GM18511 (cell line): ENCODE measurements at regions not wholly inside any gene's neighbourhood (a gene's known extent, or its start where the extent isn't known, plus 50 kb on each side); places are given as distances from the start of the nearest gene placed in this dataset.
"Not testable (repeated sequence)": the region's sequence is repeated elsewhere in the genome, so short reads cannot be mapped to it uniquely, and the experiment has no call there.

ENCODE experiments used
- ATAC-seq: cut with Tn5 transposase; IDR thresholded peaks from one replicate; pipeline ENCODE4 v1.9.1; 2021; ENCODE audit warnings: mild to moderate bottlenecking, moderate library complexity; ENCODE audit not compliant: unreplicated experiment

GRCh38 chr11:115606498-115607220, 102.4 kb upstream of the CADM1 start:
- ATAC-seq = no peak

- no peak for ATAC-seq
These were observed 101.8 kb upstream of the CADM1 start for GRCh38 chr11:115605871-115606497.

- ATAC-seq = not testable (repeated sequence)
These were observed 101.2 kb upstream of the CADM1 start for GRCh38 chr11:115605397-115605796.

GRCh38 chr11:115599125-115599524, 94.9 kb upstream of the CADM1 start:
- no peak for ATAC-seq

GRCh38 chr11:115598257-115598901, 94.2 kb upstream of the CADM1 start:
- no peak for ATAC-seq

GRCh38 chr11:115591380-115591779, 87.2 kb upstream of the CADM1 start:
- no peak for ATAC-seq

GRCh38 chr11:115590254-115590653, 86.0 kb upstream of the CADM1 start:
- no peak for ATAC-seq

- ATAC-seq = no peak
These were observed 83.6 kb upstream of the CADM1 start for GRCh38 chr11:115587718-115588342.

- ATAC-seq = no peak
These were observed 81.3 kb upstream of the CADM1 start for GRCh38 chr11:115585361-115586024.

- no peak for ATAC-seq
These were observed 77.8 kb upstream of the CADM1 start for GRCh38 chr11:115581871-115582639.

- ATAC-seq = no peak
These were observed 76.9 kb upstream of the CADM1 start for GRCh38 chr11:115580927-115581680.

GRCh38 chr11:115580416-115580815, 76.2 kb upstream of the CADM1 start:
- ATAC-seq = no peak

GRCh38 chr11:115579181-115579825, 75.1 kb upstream of the CADM1 start:
- ATAC-seq = no peak

GRCh38 chr11:115578275-115578674, 74.1 kb upstream of the CADM1 start:
- no peak for ATAC-seq

- ATAC-seq = no peak
These were observed 73.5 kb upstream of the CADM1 start for GRCh38 chr11:115577701-115578100.

- no peak for ATAC-seq
These were observed 72.6 kb upstream of the CADM1 start for GRCh38 chr11:115576606-115577380.

- ATAC-seq = no peak
These were observed 68.3 kb upstream of the CADM1 start for GRCh38 chr11:115572551-115572950.

- no peak for ATAC-seq
These were observed 62.1 kb upstream of the CADM1 start for GRCh38 chr11:115566180-115566764.
